ENCODE measurements at regions not wholly inside any gene's neighbourhood (a gene's known extent, or its start where the extent isn't known, plus 50 kb on each side); places are given as distances from the start of the nearest gene placed in this dataset.

GRCh38 chr1:233794863-233795262 lies 109.6 kb upstream of the SLC35F3 start:
- peaks cover 0 to 7% (median 2%) of the 10 kb centered on the region in 4 donors for H3K9me3 ChIP-seq

GRCh38 chr1:233796146-233796783 lies 108.2 kb upstream of the SLC35F3 start:
- WGBS, 2 donors, result 54 to 58% methylated on average over 6 of the region's 6 CpGs
- DNase-seq (ENCODE audit: low spot score in 2 of 2), result no peak
- H3K4me1 ChIP-seq, result no peaks in the 10 kb centered on the region
- H3K9me3 ChIP-seq, result peaks cover 0 to 7% (median 2%) of the 10 kb centered on the region in 4 donors
- no peaks in the 10 kb centered on the region for H3K27me3 ChIP-seq
- no peak overlapping the region for H3K27ac ChIP-seq
- H3K36me3 ChIP-seq, result no peaks in the 10 kb centered on the region
- H3K4me3 ChIP-seq, result no peak overlapping the region
- TF ChIP-seq POLR2A (IDR thresholded peaks at IDR 0.05) (no peak), CTCF (IDR thresholded peaks at IDR 0.05) (no peak), EP300 (IDR thresholded peaks at IDR 0.05) (no peak)

More at GRCh38 chr1:233794863-233795262, 109.6 kb upstream of the SLC35F3 start:
- Histone ChIP-seq H3K4me3 (no peak overlapping the region), H3K27me3 (no peaks in the 10 kb centered on the region), H3K4me1 (no peaks in the 10 kb centered on the region), H3K27ac (no peak overlapping the region), H3K36me3 (no peaks in the 10 kb centered on the region)
- TF ChIP-seq CTCF (IDR thresholded peaks at IDR 0.05), result no peak
- TF ChIP-seq POLR2A (IDR thresholded peaks at IDR 0.05), result no peak
- no peak for TF ChIP-seq EP300 (IDR thresholded peaks at IDR 0.05)
- no peak for DNase-seq (ENCODE audit: low spot score in 2 of 2)
- 92 to 97% methylated on average over 2 of the region's 2 CpGs for WGBS, 2 donors

- no peak for TF ChIP-seq CTCF (IDR thresholded peaks at IDR 0.05)
- TF ChIP-seq POLR2A (IDR thresholded peaks at IDR 0.05), result no peak
- no peak for TF ChIP-seq EP300 (IDR thresholded peaks at IDR 0.05)
- H3K36me3 ChIP-seq, result no peaks in the 10 kb centered on the region
- no peaks in the 10 kb centered on the region for H3K4me1 ChIP-seq
- H3K27me3 ChIP-seq, result no peaks in the 10 kb centered on the region
- H3K4me3 ChIP-seq, result no peak overlapping the region
- 60 to 84% methylated on average over 4 of the region's 4 CpGs for WGBS, 2 donors
- DNase-seq (ENCODE audit: low spot score in 2 of 2), result no peak
- peaks cover 0 to 12% (median 0%) of the 10 kb centered on the region in 4 donors for H3K9me3 ChIP-seq
- H3K27ac ChIP-seq, result no peak overlapping the region
Observed at GRCh38 chr1:233802611-233803010, 101.9 kb upstream of the SLC35F3 start.

GRCh38 chr1:233805786-233806185 lies 98.7 kb upstream of the SLC35F3 start:
- H3K4me3 ChIP-seq, result no peak overlapping the region
- no peak for TF ChIP-seq POLR2A (IDR thresholded peaks at IDR 0.05)
- TF ChIP-seq CTCF (IDR thresholded peaks at IDR 0.05), result no peak
- no peak for TF ChIP-seq EP300 (IDR thresholded peaks at IDR 0.05)
- WGBS, 2 donors, result 86% methylated on average over 2 of the region's 2 CpGs
- H3K27me3 ChIP-seq, result no peaks in the 10 kb centered on the region
- H3K36me3 ChIP-seq, result no peaks in the 10 kb centered on the region
- H3K27ac ChIP-seq, result no peak overlapping the region
- H3K9me3 ChIP-seq, result peaks cover 0 to 12% (median 0%) of the 10 kb centered on the region in 4 donors
- H3K4me1 ChIP-seq, result no peaks in the 10 kb centered on the region
- DNase-seq (ENCODE audit: low spot score in 2 of 2), result no peak

GRCh38 chr1:233815357-233815756 lies 89.1 kb upstream of the SLC35F3 start:
- H3K27me3 ChIP-seq, result no peaks in the 10 kb centered on the region
- no peak overlapping the region for H3K4me3 ChIP-seq
- H3K36me3 ChIP-seq, result no peaks in the 10 kb centered on the region
- 50 to 74% methylated on average over 1 of the region's 1 CpG for WGBS, 2 donors
- no peak overlapping the region for H3K27ac ChIP-seq
- H3K9me3 ChIP-seq, result no peaks in the 10 kb centered on the region
- no peaks in the 10 kb centered on the region for H3K4me1 ChIP-seq
- TF ChIP-seq EP300 (IDR thresholded peaks at IDR 0.05), result no peak
- no peak for TF ChIP-seq CTCF (IDR thresholded peaks at IDR 0.05)
- TF ChIP-seq POLR2A (IDR thresholded peaks at IDR 0.05), result no peak
- no peak for DNase-seq (ENCODE audit: low spot score in 2 of 2)
